Esophagus squamous epithelium (tissue), 5 donors: ENCODE measurements at regions not wholly inside any gene's neighbourhood (a gene's known extent, or its start where the extent isn't known, plus 50 kb on each side); places are given as distances from the start of the nearest gene placed in this dataset.
A peak's percentile ranks its signal among the peaks of the same experiment; 100 is the strongest.

Experiments used
- DNase-seq: peaks from one replicate; lab custom pipeline; 2025; lab: John Stamatoyannopoulos, UW
- H3K27ac ChIP-seq, 4 donors: fragments of 200-600 bp; sonication (generic); one replicate each; pipeline ENCODE4 v1.5.1; 2016 to 2019; ENCODE audit warnings: mild to moderate bottlenecking in 1 of 4
- H3K27me3 ChIP-seq, 4 donors: fragments of 200-600 bp; sonication (generic); 1 replicate in 3 of 4; 2 replicates in 1 of 4; pipeline versions ENCODE4 v1.5.1 to v1.6.0; 2017 to 2021; ENCODE audit warnings: antibody characterized with exemption in 1 of 4
- H3K36me3 ChIP-seq, 3 donors: fragments of 200-600 bp; sonication (generic); one replicate each; pipeline ENCODE4 v1.5.1; 2016 to 2019
- H3K4me1 ChIP-seq, 3 donors: fragments of 200-600 bp; sonication (generic); one replicate each; pipeline ENCODE4 v1.5.1; 2017 to 2019
- H3K4me3 ChIP-seq, 4 donors: fragments of 200-600 bp; sonication (generic); 1 replicate in 3 of 4; 2 replicates in 1 of 4; pipeline ENCODE4 v1.5.1; 2016 to 2019; ENCODE audit warnings: mild to moderate bottlenecking in 2 of 4, moderate library complexity in 1 of 4
- H3K9me3 ChIP-seq, 3 donors: fragments of 200-600 bp; sonication (generic); one replicate each; pipeline ENCODE4 v1.5.1; 2016 to 2019
- POLR2A ChIP-seq, 4 donors: fragments of 450-650 bp; IDR thresholded peaks; one replicate each; pipeline ENCODE4 v1.6.1; 2017; ENCODE audit warnings: antibody characterized with exemption in 4 of 4, mild to moderate bottlenecking in 4 of 4, moderate library complexity in 3 of 4
- WGBS, 2 donors: methylation state at CpG; one replicate each; pipeline ENCODE4 v1.1.5; 2018; 5-methylcytosine and 5-hydroxymethylcytosine counted together
- intact Hi-C: fragments of 100-400 bp; cut with DNase I; formaldehyde crosslinking; loops from one replicate; pipeline ENCODE4 v1.15.0; 2022
- TF ChIP-seq, protein P1 (sequence below), 6 experiments: fragments of 450-650 bp in 4 of 6; fragments of 200-600 bp in 2 of 6; sonication (generic) in 2 of 6; IDR thresholded peaks; one replicate each; pipeline ENCODE4 v1.5.1; 2016 to 2019; ENCODE audit warnings: antibody characterized with exemption in 6 of 6, mild to moderate bottlenecking in 4 of 6, moderate library complexity in 4 of 6
- donor health status: DM: yes; HTN: yes; CAD: no.

DNA sequence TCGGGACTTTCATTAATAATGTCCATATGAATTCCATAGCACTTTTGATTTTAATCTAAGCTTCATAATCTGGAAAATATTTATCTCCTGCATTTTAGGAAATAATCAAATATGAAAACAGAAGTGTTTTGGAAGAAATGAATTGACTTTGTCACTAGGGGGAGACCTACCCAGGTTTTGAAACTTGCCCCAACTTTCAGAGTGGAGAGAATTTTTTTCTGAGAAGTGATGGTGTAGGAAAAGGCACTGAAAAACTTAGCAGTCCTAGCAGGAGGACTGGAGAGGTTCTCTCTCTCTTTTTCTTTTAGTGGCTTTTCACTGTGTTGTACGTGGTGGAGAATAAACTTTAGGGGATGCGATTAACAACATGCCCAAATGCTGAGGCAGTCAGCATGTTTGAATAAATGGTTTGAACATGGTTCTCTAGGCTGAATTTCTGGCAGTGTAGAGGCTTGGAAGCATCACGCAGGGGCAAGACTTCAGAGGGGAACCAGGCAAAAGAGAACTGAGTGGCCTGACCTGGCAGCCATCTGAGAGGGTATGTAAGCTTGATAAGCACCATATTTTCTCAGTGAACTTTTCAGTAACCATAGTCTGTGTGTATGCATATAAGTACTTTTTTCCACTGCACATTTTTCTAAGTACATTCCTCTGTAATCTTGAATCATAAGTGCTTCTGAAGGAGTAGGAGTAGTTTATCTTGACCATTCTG, 68.3 kb upstream of the NEK7 start:
- no peak overlapping the region for H3K4me3 ChIP-seq
- no peak for DNase-seq
- intact Hi-C loops: loop anchor here (10.0 kb wide), 1 partner anchor 376 kb away; no protein-coding TSS in a partner anchor
- TF ChIP-seq, protein P1, sequence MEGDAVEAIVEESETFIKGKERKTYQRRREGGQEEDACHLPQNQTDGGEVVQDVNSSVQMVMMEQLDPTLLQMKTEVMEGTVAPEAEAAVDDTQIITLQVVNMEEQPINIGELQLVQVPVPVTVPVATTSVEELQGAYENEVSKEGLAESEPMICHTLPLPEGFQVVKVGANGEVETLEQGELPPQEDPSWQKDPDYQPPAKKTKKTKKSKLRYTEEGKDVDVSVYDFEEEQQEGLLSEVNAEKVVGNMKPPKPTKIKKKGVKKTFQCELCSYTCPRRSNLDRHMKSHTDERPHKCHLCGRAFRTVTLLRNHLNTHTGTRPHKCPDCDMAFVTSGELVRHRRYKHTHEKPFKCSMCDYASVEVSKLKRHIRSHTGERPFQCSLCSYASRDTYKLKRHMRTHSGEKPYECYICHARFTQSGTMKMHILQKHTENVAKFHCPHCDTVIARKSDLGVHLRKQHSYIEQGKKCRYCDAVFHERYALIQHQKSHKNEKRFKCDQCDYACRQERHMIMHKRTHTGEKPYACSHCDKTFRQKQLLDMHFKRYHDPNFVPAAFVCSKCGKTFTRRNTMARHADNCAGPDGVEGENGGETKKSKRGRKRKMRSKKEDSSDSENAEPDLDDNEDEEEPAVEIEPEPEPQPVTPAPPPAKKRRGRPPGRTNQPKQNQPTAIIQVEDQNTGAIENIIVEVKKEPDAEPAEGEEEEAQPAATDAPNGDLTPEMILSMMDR (IDR thresholded peaks at IDR 0.05): peak; percentile 26 to 54 (median 43)
- TF ChIP-seq POLR2A (IDR thresholded peaks at IDR 0.05): no peak
- WGBS, 2 donors: 29 to 36% methylated on average over 4 of the region's 4 CpGs
- H3K9me3 ChIP-seq: no peaks in the 10 kb centered on the region
- no peaks in the 10 kb centered on the region for H3K36me3 ChIP-seq
- no peak overlapping the region for H3K27ac ChIP-seq
- no peaks in the 10 kb centered on the region for H3K4me1 ChIP-seq
- no peaks in the 10 kb centered on the region for H3K27me3 ChIP-seq

DNA sequence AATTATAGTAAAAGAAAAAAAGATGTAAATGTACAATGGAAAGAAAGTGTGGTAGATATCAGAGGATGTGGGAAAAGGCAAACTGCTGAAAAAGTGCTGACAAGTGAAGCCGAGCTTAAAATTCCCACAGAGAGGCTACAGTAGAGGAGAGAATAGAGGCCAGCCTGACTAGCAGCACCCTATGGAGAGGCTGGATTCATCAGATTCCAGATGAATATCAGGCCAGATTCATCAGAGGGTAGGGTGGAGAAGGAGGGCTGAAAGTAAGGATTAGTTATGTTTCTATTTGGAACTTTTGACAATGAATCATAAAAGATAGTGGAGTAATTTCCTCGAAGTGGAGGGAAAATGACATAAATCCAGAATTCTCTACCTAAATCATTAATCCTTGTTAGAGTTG, 60.4 kb upstream of the NEK7 start:
- 50 to 56% methylated on average over 2 of the region's 2 CpGs for WGBS, 2 donors
- DNase-seq: no peak
- intact Hi-C loops: loop anchor here (10.0 kb wide), 1 partner anchor 258 kb away; no protein-coding TSS in a partner anchor
- Histone ChIP-seq H3K9me3 (no peaks in the 10 kb centered on the region), H3K27ac (no peak overlapping the region), H3K36me3 (no peaks in the 10 kb centered on the region), H3K27me3 (no peaks in the 10 kb centered on the region), H3K4me3 (no peak overlapping the region), H3K4me1 (no peaks in the 10 kb centered on the region)
- TF ChIP-seq, protein P1 (IDR thresholded peaks at IDR 0.05): no peak
- TF ChIP-seq POLR2A (IDR thresholded peaks at IDR 0.05): no peak

DNA sequence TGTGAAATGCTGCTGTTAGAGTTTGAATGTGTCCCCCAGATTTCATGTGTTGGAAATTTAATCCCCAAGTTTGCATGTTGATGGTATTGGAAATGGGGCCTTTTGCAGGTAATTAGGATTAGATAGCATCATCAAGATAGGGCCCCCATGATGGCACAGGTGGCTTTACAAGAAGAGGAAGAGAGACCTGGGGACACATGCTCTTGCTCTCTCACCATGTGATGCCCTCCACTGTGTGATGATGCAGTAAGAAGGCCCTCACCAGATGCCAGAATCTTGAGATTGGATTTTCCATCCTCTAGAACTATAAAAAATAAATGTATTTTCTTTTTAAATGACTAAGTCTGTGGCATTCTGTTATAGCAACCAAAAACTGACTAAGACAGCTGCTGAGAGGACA, 57.0 kb upstream of the NEK7 start:
- no peak overlapping the region for H3K27ac ChIP-seq
- H3K36me3 ChIP-seq: no peaks in the 10 kb centered on the region
- H3K4me1 ChIP-seq: no peaks in the 10 kb centered on the region
- no peaks in the 10 kb centered on the region for H3K27me3 ChIP-seq
- DNase-seq: no peak
- TF ChIP-seq, protein P1 (IDR thresholded peaks at IDR 0.05): no peak
- no peak for TF ChIP-seq POLR2A (IDR thresholded peaks at IDR 0.05)
- no peak overlapping the region for H3K4me3 ChIP-seq
- intact Hi-C loops: loop anchor here (10.0 kb wide), 1 partner anchor 255 kb away; no protein-coding TSS in a partner anchor
- no peaks in the 10 kb centered on the region for H3K9me3 ChIP-seq

DNA sequence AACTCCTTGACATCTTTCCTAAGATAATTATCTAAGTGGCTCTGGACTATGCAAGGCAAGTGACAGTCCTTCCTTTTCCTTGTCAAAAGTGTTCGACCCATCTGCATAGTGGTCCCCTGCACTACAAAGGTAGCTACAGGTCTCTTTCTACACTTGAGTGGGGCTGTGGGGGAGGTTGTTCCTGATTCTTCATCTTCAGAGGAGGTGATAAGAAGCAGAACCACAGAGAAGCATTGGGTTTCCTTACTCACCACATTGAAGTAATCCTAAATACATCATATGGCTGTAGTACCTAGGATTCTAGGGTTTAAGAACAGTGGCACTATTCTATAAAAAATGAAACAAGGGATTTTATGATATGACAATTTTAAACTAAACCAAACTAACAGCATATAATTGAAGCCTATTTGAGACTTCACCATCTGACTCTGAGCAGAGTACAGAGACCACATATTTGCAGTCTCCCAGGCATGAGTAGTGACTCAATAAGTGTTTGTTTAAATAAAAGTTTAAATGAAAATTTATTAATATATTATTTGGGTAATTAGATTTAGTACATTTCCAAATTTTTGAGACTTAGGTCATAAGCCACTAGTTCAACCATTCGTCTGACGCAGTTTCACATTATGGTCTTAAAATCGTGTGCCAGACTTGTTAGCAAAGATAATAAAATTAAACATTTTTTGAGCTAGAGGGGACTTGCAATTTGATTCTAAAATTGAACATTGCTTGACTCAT, 54.9 kb upstream of the NEK7 start:
- DNase-seq: no peak
- Histone ChIP-seq H3K27ac (no peak overlapping the region), H3K9me3 (no peaks in the 10 kb centered on the region), H3K4me3 (no peak overlapping the region), H3K36me3 (no peaks in the 10 kb centered on the region), H3K27me3 (no peaks in the 10 kb centered on the region), H3K4me1 (no peaks in the 10 kb centered on the region)
- 49 to 57% methylated on average over 4 of the region's 4 CpGs for WGBS, 2 donors
- TF ChIP-seq, protein P1 (IDR thresholded peaks at IDR 0.05): no peak
- TF ChIP-seq POLR2A (IDR thresholded peaks at IDR 0.05): no peak
- intact Hi-C loops: no loop called here

DNA sequence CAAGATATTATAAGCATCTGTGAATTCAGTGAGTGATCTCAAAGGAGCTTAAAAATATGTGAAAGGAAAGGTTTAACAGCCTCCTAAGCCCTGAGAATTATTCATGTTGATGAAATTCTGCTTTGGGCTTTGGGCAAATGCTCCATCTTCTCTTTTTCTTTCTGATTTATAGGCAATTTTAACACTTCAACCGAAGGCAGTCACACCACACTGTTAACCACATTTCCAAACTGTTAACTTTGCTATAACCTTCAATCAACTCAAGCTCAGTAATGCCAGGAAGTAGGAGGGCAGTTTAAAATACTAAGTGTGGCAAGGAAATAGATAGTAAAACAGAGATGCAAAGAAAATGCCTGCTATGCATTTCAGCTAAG, 54.4 kb upstream of the NEK7 start:
- Histone ChIP-seq H3K27ac (no peak overlapping the region), H3K9me3 (no peaks in the 10 kb centered on the region), H3K4me1 (no peaks in the 10 kb centered on the region), H3K4me3 (no peak overlapping the region), H3K36me3 (no peaks in the 10 kb centered on the region), H3K27me3 (no peaks in the 10 kb centered on the region)
- no peak for DNase-seq
- TF ChIP-seq, protein P1 (IDR thresholded peaks at IDR 0.05): no peak
- no peak for TF ChIP-seq POLR2A (IDR thresholded peaks at IDR 0.05)
- whole genome bisulfite sequencing, 2 donors: 16 to 32% methylated on average over 1 of the region's 1 CpG
- intact Hi-C loops: no loop called here
